ENCODE measurements at regions not wholly inside any gene's neighbourhood (a gene's known extent, or its start where the extent isn't known, plus 50 kb on each side); places are given as distances from the start of the nearest gene placed in this dataset.

DNA sequence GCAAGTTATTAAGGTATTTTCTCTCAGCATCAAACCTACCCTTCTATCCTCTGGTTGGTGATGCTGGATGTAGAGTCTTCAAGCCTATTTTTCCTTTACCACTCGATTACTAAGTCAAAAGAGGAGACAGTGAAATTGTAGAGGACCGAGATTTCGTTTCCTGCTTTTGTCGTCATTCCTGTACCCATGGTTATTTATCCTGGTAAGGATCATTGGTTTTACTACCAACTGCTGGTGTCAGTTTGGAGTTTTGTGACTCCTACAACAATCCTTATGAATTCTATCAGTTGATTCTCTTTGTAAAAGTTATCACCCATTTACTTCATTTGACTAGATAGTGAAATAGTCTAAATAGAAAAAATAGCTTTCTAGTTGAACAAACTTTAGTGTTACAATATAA, 2028.2 kb upstream of the ACO1 start:
- TF ChIP-seq, protein P1, sequence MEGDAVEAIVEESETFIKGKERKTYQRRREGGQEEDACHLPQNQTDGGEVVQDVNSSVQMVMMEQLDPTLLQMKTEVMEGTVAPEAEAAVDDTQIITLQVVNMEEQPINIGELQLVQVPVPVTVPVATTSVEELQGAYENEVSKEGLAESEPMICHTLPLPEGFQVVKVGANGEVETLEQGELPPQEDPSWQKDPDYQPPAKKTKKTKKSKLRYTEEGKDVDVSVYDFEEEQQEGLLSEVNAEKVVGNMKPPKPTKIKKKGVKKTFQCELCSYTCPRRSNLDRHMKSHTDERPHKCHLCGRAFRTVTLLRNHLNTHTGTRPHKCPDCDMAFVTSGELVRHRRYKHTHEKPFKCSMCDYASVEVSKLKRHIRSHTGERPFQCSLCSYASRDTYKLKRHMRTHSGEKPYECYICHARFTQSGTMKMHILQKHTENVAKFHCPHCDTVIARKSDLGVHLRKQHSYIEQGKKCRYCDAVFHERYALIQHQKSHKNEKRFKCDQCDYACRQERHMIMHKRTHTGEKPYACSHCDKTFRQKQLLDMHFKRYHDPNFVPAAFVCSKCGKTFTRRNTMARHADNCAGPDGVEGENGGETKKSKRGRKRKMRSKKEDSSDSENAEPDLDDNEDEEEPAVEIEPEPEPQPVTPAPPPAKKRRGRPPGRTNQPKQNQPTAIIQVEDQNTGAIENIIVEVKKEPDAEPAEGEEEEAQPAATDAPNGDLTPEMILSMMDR (optimal IDR thresholded peaks at IDR 0.05 in 1 of 3, IDR thresholded peaks at IDR 0.05 in 1 of 3, conservative IDR thresholded peaks at IDR 0.05 in 1 of 3; ENCODE audit: extremely low read depth in 1 of 3, insufficient read depth in 2 of 3, low read length in 3 of 3) = no peak
- TF ChIP-seq EZH2 (IDR thresholded peaks at IDR 0.05; ENCODE audit: low read length) = no peak

Data from keratinocyte (primary cell).